ENCODE measurements at regions not wholly inside any gene's neighbourhood (a gene's known extent, or its start where the extent isn't known, plus 50 kb on each side); places are given as distances from the start of the nearest gene placed in this dataset.

DNA sequence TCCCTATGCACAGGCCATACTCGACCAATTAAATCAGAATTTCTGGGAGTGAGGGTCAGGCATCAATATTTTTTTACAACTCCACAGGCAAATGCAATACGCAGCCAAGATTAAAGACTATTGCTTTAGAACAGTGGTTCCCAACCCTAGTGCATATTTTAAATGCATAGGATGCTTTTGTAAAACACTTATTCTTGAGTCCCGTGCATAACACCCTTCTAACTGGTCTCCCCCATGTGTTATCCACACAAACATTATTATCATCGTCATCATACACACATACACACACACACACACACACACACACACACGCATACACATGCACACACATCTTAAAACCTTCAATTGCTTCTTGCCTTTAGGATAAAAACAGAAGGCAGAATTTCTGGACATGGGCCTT is 145.0 kb upstream of the PELI1 start:
- no peak for ATAC-seq

DNA sequence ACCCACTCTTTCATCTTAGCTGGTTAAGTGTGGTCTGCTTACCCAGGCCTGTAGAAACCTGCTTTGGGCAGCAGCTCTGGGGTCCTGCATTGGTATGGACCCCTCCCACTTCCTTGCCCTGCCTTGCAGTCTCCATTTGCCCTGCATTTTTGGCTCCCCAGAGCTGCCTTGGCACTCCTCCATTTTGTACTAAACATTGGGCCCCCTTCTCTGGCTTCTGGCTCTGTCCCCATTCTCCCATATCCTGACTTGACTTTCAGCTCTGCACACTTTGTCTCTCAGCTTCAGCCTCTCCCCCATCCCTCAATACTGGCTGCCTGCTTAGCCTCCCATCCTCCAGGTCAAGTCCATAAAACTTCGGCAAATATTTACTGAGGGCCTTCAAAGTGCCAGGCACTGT is 145.5 kb upstream of the PELI1 start:
- no peak for TF ChIP-seq EP300 (IDR thresholded peaks at IDR 0.05)
- TF ChIP-seq, protein P1, sequence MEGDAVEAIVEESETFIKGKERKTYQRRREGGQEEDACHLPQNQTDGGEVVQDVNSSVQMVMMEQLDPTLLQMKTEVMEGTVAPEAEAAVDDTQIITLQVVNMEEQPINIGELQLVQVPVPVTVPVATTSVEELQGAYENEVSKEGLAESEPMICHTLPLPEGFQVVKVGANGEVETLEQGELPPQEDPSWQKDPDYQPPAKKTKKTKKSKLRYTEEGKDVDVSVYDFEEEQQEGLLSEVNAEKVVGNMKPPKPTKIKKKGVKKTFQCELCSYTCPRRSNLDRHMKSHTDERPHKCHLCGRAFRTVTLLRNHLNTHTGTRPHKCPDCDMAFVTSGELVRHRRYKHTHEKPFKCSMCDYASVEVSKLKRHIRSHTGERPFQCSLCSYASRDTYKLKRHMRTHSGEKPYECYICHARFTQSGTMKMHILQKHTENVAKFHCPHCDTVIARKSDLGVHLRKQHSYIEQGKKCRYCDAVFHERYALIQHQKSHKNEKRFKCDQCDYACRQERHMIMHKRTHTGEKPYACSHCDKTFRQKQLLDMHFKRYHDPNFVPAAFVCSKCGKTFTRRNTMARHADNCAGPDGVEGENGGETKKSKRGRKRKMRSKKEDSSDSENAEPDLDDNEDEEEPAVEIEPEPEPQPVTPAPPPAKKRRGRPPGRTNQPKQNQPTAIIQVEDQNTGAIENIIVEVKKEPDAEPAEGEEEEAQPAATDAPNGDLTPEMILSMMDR (IDR thresholded peaks at IDR 0.05), result no peak
- no peak for TF ChIP-seq POLR2A (IDR thresholded peaks at IDR 0.05)
- no peak for TF ChIP-seq POLR2AphosphoS5 (IDR thresholded peaks at IDR 0.05)
- Histone ChIP-seq H3K27me3 (no peaks in the 10 kb centered on the region), H3K4me3 (no peak overlapping the region), H3K36me3 (no peaks in the 10 kb centered on the region), H3K9me3 (no peaks in the 10 kb centered on the region), H3K27ac (no peak overlapping the region), H3K4me1 (peaks cover 0 to 12% (median 0%) of the 10 kb centered on the region in 3 donors)
- ATAC-seq, result no peak
- WGBS, 2 donors (ENCODE audit: low coverage in 1 of 2), result 67 to 80% methylated on average over 1 of the region's 1 CpG

More for the DNA sequence above, 145.0 kb upstream of the PELI1 start:
- WGBS, 2 donors (ENCODE audit: low coverage in 1 of 2), result 66 to 79% methylated on average over 5 of the region's 5 CpGs
- no peak for TF ChIP-seq POLR2A (IDR thresholded peaks at IDR 0.05)
- TF ChIP-seq EP300 (IDR thresholded peaks at IDR 0.05), result no peak
- TF ChIP-seq, protein P1 (IDR thresholded peaks at IDR 0.05), result no peak
- no peak for TF ChIP-seq POLR2AphosphoS5 (IDR thresholded peaks at IDR 0.05)
- no peaks in the 10 kb centered on the region for H3K27me3 ChIP-seq
- H3K27ac ChIP-seq, result no peak overlapping the region
- H3K36me3 ChIP-seq, result no peaks in the 10 kb centered on the region
- no peaks in the 10 kb centered on the region for H3K9me3 ChIP-seq
- H3K4me3 ChIP-seq, result no peak overlapping the region
- peaks cover 0 to 14% (median 3%) of the 10 kb centered on the region in 3 donors for H3K4me1 ChIP-seq

DNA sequence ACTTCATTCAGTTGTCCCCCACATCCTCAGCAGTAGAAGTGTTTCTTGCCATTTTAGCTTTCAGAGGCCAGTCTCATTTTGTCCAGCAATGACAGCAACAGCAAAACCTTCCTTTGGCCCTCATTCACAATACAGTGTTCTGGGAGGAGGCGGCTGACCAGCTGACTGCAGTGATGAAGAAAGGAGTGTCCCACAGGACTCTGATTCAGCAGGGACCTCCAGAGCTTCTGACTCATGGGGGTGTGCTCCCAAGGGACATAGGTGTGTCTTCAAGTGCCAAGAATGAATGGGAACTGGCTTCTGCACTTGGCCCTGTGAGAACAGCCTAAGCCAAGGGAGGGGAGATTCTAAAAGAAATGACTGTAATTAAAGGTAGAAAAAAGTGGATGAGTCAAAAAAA is 147.0 kb upstream of the PELI1 start:
- no peak for ATAC-seq
- Histone ChIP-seq H3K4me1 (peaks cover 0 to 12% (median 0%) of the 10 kb centered on the region in 3 donors), H3K27ac (no peak overlapping the region), H3K36me3 (no peaks in the 10 kb centered on the region), H3K4me3 (no peak overlapping the region), H3K9me3 (no peaks in the 10 kb centered on the region), H3K27me3 (no peaks in the 10 kb centered on the region)
- no CpG with 5 or more reads among the region's 1 CpG for WGBS, 2 donors (ENCODE audit: low coverage in 1 of 2)
- TF ChIP-seq, protein P1 (IDR thresholded peaks at IDR 0.05), result no peak
- TF ChIP-seq EP300 (IDR thresholded peaks at IDR 0.05) (no peak), POLR2AphosphoS5 (IDR thresholded peaks at IDR 0.05) (no peak), POLR2A (IDR thresholded peaks at IDR 0.05) (no peak)

DNA sequence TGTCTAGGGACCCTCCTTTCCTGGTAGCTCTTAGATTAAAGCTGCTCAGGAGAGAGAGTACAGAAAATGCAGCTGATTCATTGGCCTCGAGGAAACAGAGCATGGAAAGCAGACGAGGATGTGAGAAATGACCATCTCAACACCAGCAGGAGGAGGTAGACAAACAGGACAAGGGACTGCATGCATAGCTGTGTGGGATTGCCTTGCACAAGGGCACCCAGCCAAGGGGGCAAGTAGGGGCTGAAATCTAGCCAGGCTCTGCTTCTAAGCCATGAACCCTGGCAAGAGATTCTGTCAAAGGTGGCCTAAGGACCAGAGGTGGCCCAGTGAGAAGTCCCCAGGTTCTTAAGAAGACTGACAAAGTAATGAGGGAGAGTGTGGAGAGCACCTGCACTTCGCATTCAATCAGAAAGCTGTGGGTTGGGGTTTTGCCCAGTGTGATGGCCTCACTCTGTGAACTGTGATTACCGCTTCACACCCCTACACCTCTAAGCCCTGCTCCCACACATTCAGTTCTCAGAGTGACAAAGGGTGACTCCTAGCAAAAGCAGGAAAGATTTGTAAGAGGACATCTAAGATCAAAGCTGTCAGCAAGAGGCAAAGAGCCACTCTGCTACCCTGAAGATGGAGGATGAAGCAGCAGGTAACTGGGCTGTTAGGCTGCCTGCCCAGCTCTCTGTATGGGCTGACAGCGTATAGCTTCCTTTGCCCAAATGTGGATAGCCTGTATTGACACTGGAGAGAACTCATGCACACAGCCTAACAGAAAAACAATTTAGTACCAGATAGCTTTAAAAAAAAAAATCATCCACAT is 151.3 kb upstream of the PELI1 start:
- Histone ChIP-seq H3K9me3 (no peaks in the 10 kb centered on the region), H3K27ac (no peak overlapping the region), H3K4me3 (no peak overlapping the region), H3K36me3 (no peaks in the 10 kb centered on the region), H3K27me3 (no peaks in the 10 kb centered on the region), H3K4me1 (no peaks in the 10 kb centered on the region)
- no peak for ATAC-seq
- TF ChIP-seq, protein P1 (IDR thresholded peaks at IDR 0.05), result no peak
- TF ChIP-seq POLR2AphosphoS5 (IDR thresholded peaks at IDR 0.05), result no peak
- no peak for TF ChIP-seq EP300 (IDR thresholded peaks at IDR 0.05)
- TF ChIP-seq POLR2A (IDR thresholded peaks at IDR 0.05), result no peak
- 77 to 89% methylated on average over 3 to 5 of the region's 5 CpGs for WGBS, 2 donors (ENCODE audit: low coverage in 1 of 2)

DNA sequence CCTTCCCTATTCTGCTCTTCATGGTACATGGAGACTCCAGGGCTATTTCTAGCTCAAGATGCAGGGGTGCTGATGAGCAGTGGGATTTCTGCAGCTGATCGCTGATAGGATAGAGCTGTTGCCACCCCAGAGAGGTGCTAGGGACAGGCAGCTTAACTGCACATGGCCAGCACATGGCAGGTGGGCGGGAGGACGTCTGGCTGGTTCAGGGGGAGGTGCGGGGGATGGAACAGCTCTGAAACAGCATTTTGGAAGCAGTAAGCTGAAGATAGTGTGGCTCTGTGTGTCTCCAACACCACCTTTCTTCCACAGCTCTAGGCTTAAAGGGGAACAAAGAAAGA is 151.9 kb upstream of the PELI1 start:
- Histone ChIP-seq H3K36me3 (no peaks in the 10 kb centered on the region), H3K9me3 (no peaks in the 10 kb centered on the region), H3K4me1 (no peaks in the 10 kb centered on the region), H3K27me3 (no peaks in the 10 kb centered on the region), H3K4me3 (no peak overlapping the region), H3K27ac (no peak overlapping the region)
- 57 to 60% methylated on average over 1 to 2 of the region's 4 CpGs for WGBS, 2 donors (ENCODE audit: low coverage in 1 of 2)
- TF ChIP-seq, protein P1 (IDR thresholded peaks at IDR 0.05), result no peak
- no peak for TF ChIP-seq EP300 (IDR thresholded peaks at IDR 0.05)
- TF ChIP-seq POLR2A (IDR thresholded peaks at IDR 0.05), result no peak
- no peak for TF ChIP-seq POLR2AphosphoS5 (IDR thresholded peaks at IDR 0.05)
- ATAC-seq, result no peak

Data from gastroesophageal sphincter (tissue), 4 donors.